Activated CD4-positive, alpha-beta T cell treated with anti-CD3 and anti-CD28 coated beads, Interleukin-2, amount 50 U/mL, for 24 hours (primary cell): ENCODE measurements at regions not wholly inside any gene's neighbourhood (a gene's known extent, or its start where the extent isn't known, plus 50 kb on each side); places are given as distances from the start of the nearest gene placed in this dataset.

Experiments
- DNase-seq, 2 donors: peaks; one replicate each; pipeline ENCODE4 v3.0.0-alpha.2; 2020; ENCODE audit warnings: low read depth in 1 of 2, low spot score in 1 of 2

GRCh38 chr5:155831491-155831890 lies 495.5 kb upstream of the SGCD start:
- DNase-seq = no peak

GRCh38 chr5:155833287-155833686 lies 493.7 kb upstream of the SGCD start:
- no peak for DNase-seq

GRCh38 chr5:155834271-155834975 lies 492.5 kb upstream of the SGCD start:
- DNase-seq = no peak

GRCh38 chr5:155836089-155836803 lies 490.7 kb upstream of the SGCD start:
- no peak for DNase-seq

- DNase-seq = no peak
Observed at GRCh38 chr5:155838394-155838793, 488.6 kb upstream of the SGCD start.

GRCh38 chr5:155839251-155840037 lies 487.5 kb upstream of the SGCD start:
- no peak for DNase-seq

GRCh38 chr5:155844542-155844941 lies 482.4 kb upstream of the SGCD start:
- DNase-seq = no peak

GRCh38 chr5:155850370-155850769 lies 476.6 kb upstream of the SGCD start:
- no peak for DNase-seq

- no peak for DNase-seq
Observed at GRCh38 chr5:155866971-155867370, 460.0 kb upstream of the SGCD start.

- DNase-seq = no peak
Observed at GRCh38 chr5:155867522-155868088, 459.4 kb upstream of the SGCD start.

GRCh38 chr5:155870636-155871035 lies 456.3 kb upstream of the SGCD start:
- no peak for DNase-seq

- no peak for DNase-seq
Observed at GRCh38 chr5:155871623-155872022, 455.3 kb upstream of the SGCD start.

- no peak for DNase-seq
Observed at GRCh38 chr5:155872629-155873220, 454.2 kb upstream of the SGCD start.

- no peak for DNase-seq
Observed at GRCh38 chr5:155878991-155879575, 447.9 kb upstream of the SGCD start.

- DNase-seq = no peak
Observed at GRCh38 chr5:155884041-155884440, 442.9 kb upstream of the SGCD start.

GRCh38 chr5:155885199-155885598 lies 441.8 kb upstream of the SGCD start:
- no peak for DNase-seq

- DNase-seq = no peak
Observed at GRCh38 chr5:155886311-155887031, 440.5 kb upstream of the SGCD start.

GRCh38 chr5:155895484-155895883 lies 431.5 kb upstream of the SGCD start:
- no peak for DNase-seq

- DNase-seq = no peak
Observed at GRCh38 chr5:155897761-155898160, 429.2 kb upstream of the SGCD start.

GRCh38 chr5:155898284-155898683 lies 428.7 kb upstream of the SGCD start:
- DNase-seq = no peak
